SK-N-SH (cell line): ENCODE measurements at regions not wholly inside any gene's neighbourhood (a gene's known extent, or its start where the extent isn't known, plus 50 kb on each side); places are given as distances from the start of the nearest gene placed in this dataset.

ENCODE experiments used
- CTCF ChIA-PET: fragments of 300-600, 350-600 bp; formaldehyde crosslinking; extraction: SDS; loops from one replicate; lab custom pipeline; 2021; lab: Yijun Ruan, JAX
- POLR2A ChIA-PET: fragments of 350-600 bp; sonication (Branson Sonifier 250); formaldehyde crosslinking; extraction: SDS; loops from one replicate; lab custom pipeline; 2020; ENCODE audit warnings: antibody characterized with exemption, inconsistent platforms; lab: Yijun Ruan, JAX
- DNase-seq: peaks from one replicate; pipeline ENCODE4 v3.0.0; 2012
- H2AFZ ChIP-seq: fragments of 200-600 bp; sonication (generic); 2 replicates; pipeline ENCODE4 v1.8.1; 2016; ENCODE audit warnings: antibody characterized with exemption, mild to moderate bottlenecking, low read depth
- H3F3A ChIP-seq: fragments of 200-600 bp; sonication (generic); replicated peaks from 2 replicates; pipeline ENCODE3; 2016; ENCODE audit warnings: antibody characterized with exemption, mild to moderate bottlenecking; ENCODE audit not compliant: insufficient read depth
- H3K27ac ChIP-seq, 2 experiments: fragments of 200-500 bp in 1 of 2; fragments of 200-600 bp in 1 of 2; sonication (Bioruptor generic) in 1 of 2; sonication (generic), shearing (Covaris generic) in 1 of 2; 2 replicates each; pipeline versions ENCODE4 v1.5.1 to v1.6.1; 2014 to 2016; ENCODE audit warnings: low read depth in 2 of 2, inconsistent platforms in 1 of 2, low read length in 1 of 2, mild to moderate bottlenecking in 1 of 2, mixed read lengths in 1 of 2
- H3K27me3 ChIP-seq: fragments of 200-600 bp; sonication (generic), shearing (Covaris generic); 2 replicates; pipeline ENCODE4 v1.6.1; 2016; ENCODE audit warnings: mixed run types; ENCODE audit not compliant: insufficient read depth
- H3K36me3 ChIP-seq, 2 experiments: fragments of 200-500 bp in 1 of 2; fragments of 200-600 bp in 1 of 2; sonication (Bioruptor generic) in 1 of 2; sonication (generic) in 1 of 2; replicated peaks in 1 of 2; 2 replicates each; pipeline versions ENCODE3 to v1.5.1; 2014 to 2016; ENCODE audit warnings: low read length in 1 of 2, mild to moderate bottlenecking in 1 of 2; ENCODE audit not compliant: insufficient read depth in 2 of 2, control insufficient read depth in 1 of 2
- H3K4me1 ChIP-seq, 2 experiments: fragments of 200-500 bp in 1 of 2; fragments of 200-600 bp in 1 of 2; sonication (Bioruptor generic) in 1 of 2; sonication (generic), shearing (Covaris generic) in 1 of 2; 2 replicates each; pipeline versions ENCODE4 v1.5.1 to v1.6.1; 2014 to 2016; ENCODE audit warnings: low read depth in 1 of 2, low read length in 1 of 2, mixed run types in 1 of 2; ENCODE audit not compliant: insufficient read depth in 2 of 2, control insufficient read depth in 1 of 2
- H3K4me2 ChIP-seq: fragments of 200-600 bp; sonication (generic), shearing (Covaris generic); 2 replicates; pipeline ENCODE4 v1.6.1; 2017; ENCODE audit warnings: mixed run types
- H3K4me3 ChIP-seq, 2 experiments: fragments of 200-500 bp in 1 of 2; fragments of 200-600 bp in 1 of 2; sonication (Bioruptor generic) in 1 of 2; sonication (generic), shearing (Covaris generic) in 1 of 2; 2 replicates each; pipeline versions ENCODE4 v1.5.1 to v1.8.1; 2014 to 2016; ENCODE audit warnings: low read depth in 2 of 2, inconsistent platforms in 1 of 2, low read length in 1 of 2, mild to moderate bottlenecking in 1 of 2, mixed read lengths in 1 of 2, moderate library complexity in 1 of 2
- H3K79me2 ChIP-seq: fragments of 200-600 bp; sonication (generic); 2 replicates; pipeline ENCODE4 v1.8.1; 2017; ENCODE audit warnings: mild to moderate bottlenecking; ENCODE audit not compliant: insufficient read depth
- H3K9ac ChIP-seq: fragments of 200-600 bp; sonication (generic); 2 replicates; pipeline ENCODE4 v1.6.1; 2017; ENCODE audit warnings: mixed run types
- H3K9me2 ChIP-seq: fragments of 200-600 bp; sonication (generic); 2 replicates; pipeline ENCODE4 v1.6.1; 2017; ENCODE audit warnings: mixed run types
- H3K9me3 ChIP-seq: fragments of 200-600 bp; sonication (generic); 2 replicates; pipeline ENCODE4 v1.6.1; 2017; ENCODE audit warnings: mixed run types, mild to moderate bottlenecking, moderate library complexity
- H4K20me1 ChIP-seq: fragments of 200-600 bp; sonication (generic); 2 replicates; pipeline ENCODE4 v1.6.1; 2017; ENCODE audit warnings: mild to moderate bottlenecking, mixed run types; ENCODE audit not compliant: insufficient read depth
- NFIC ChIP-seq: IDR thresholded peaks from 2 replicates; pipeline ENCODE4 v1.4.0; 2012; ENCODE audit warnings: borderline replicate concordance
- PBX3 ChIP-seq: IDR thresholded peaks from 2 replicates; pipeline ENCODE4; 2012
- RFX5 ChIP-seq: IDR thresholded peaks from 2 replicates; pipeline ENCODE4 v1.6.1; 2012; ENCODE audit warnings: mild to moderate bottlenecking, improper control_type of control experiment, low read length
- TAF1 ChIP-seq: IDR thresholded peaks from 2 replicates; pipeline ENCODE4 v1.6.1; 2012; ENCODE audit warnings: low read depth, mild to moderate bottlenecking, low read length, moderate library complexity, borderline replicate concordance
- WGBS: methylation state at CpG from one replicate; pipeline ENCODE4 v1.1.6; 2017; ENCODE audit warnings: low lambda C conversion rate; 5-methylcytosine and 5-hydroxymethylcytosine counted together
- TF ChIP-seq, protein P1 (sequence below): IDR thresholded peaks from 2 replicates; pipeline ENCODE4 v1.4.0; 2012; ENCODE audit warnings: low read depth, borderline replicate concordance
- TF ChIP-seq, protein P2 (sequence below): fragments of 150-350 bp; IDR thresholded peaks from 2 replicates; pipeline ENCODE4 v1.6.1; 2016; ENCODE audit warnings: mild to moderate bottlenecking, low read depth, low read length

GRCh38 chr16:76913046-76913445 lies 277.9 kb upstream of the MON1B start:
- Histone ChIP-seq H3F3A (no peaks in the 10 kb centered on the region), H3K36me3 (no peaks in the 10 kb centered on the region), H4K20me1 (no peaks in the 10 kb centered on the region), H3K9me3 (no peaks in the 10 kb centered on the region), H3K9me2 (no peaks in the 10 kb centered on the region), H3K79me2 (no peaks in the 10 kb centered on the region), H3K4me1 (no peaks in the 10 kb centered on the region; a peak in 1 of 4 replicates), H2AFZ (no peak overlapping the region), H3K9ac (no peak overlapping the region), H3K4me2 (no peak overlapping the region), H3K4me3 (no peak overlapping the region), H3K27ac (no peak overlapping the region), H3K27me3 (no peaks in the 10 kb centered on the region)
- DNase-seq = no peak
- no peak for TF ChIP-seq TAF1
- no peak for TF ChIP-seq NFIC
- CTCF ChIA-PET = interaction anchor here (1.9 kb wide), 1 partner anchor 10 kb away, joined by 6 read pairs; no protein-coding TSS in a partner anchor
- WGBS = 67% methylated on average over 1 of the region's 1 CpG
- POLR2A ChIA-PET = no interaction called here

DNA sequence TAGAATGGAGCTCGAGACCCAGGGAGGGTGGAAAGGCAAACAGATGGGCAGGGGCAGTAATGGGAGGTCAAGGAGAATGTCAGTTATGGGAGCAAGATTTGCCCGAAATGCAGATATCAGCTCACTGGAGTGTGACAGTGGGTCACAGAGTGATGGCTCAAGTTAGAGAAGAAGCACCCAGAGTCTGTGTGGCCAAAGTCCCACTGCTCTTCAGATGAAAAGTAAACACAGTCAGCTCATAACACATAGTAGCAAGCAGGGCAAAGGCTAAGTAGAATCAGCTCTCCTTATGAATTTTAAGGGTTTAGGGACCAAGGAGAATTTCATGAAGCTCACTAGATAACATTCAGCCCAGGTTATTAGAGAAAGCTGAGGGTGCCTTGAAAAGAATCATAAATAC lies 264.9 kb upstream of the MON1B start:
- H3F3A ChIP-seq = no peaks in the 10 kb centered on the region
- H4K20me1 ChIP-seq = no peaks in the 10 kb centered on the region
- H3K79me2 ChIP-seq = no peaks in the 10 kb centered on the region
- H3K4me2 ChIP-seq = no peak overlapping the region
- no peak overlapping the region for H3K4me3 ChIP-seq
- H3K27me3 ChIP-seq = no peaks in the 10 kb centered on the region
- WGBS = 33% methylated on average over 2 of the region's 2 CpGs
- no peaks in the 10 kb centered on the region for H3K36me3 ChIP-seq
- H2AFZ ChIP-seq = no peak overlapping the region
- no peak overlapping the region for H3K9ac ChIP-seq
- DNase-seq = no peak
- POLR2A ChIA-PET = no interaction called here
- H3K9me3 ChIP-seq = no peaks in the 10 kb centered on the region
- H3K9me2 ChIP-seq = no peaks in the 10 kb centered on the region
- TF ChIP-seq, protein P1, sequence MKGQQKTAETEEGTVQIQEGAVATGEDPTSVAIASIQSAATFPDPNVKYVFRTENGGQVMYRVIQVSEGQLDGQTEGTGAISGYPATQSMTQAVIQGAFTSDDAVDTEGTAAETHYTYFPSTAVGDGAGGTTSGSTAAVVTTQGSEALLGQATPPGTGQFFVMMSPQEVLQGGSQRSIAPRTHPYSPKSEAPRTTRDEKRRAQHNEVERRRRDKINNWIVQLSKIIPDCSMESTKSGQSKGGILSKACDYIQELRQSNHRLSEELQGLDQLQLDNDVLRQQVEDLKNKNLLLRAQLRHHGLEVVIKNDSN = no peak
- CTCF ChIA-PET = interaction anchor here (0.8 kb wide), 1 partner anchor 21 kb away, joined by 3 read pairs; no protein-coding TSS in a partner anchor
- no peak overlapping the region for H3K27ac ChIP-seq
- H3K4me1 ChIP-seq = no peaks in the 10 kb centered on the region

- DNase-seq = no peak
- Histone ChIP-seq H2AFZ (no peak overlapping the region), H4K20me1 (no peaks in the 10 kb centered on the region), H3K27me3 (no peaks in the 10 kb centered on the region), H3K4me2 (no peak overlapping the region), H3K4me3 (no peak overlapping the region), H3K9ac (no peak overlapping the region), H3K79me2 (no peaks in the 10 kb centered on the region), H3K36me3 (no peaks in the 10 kb centered on the region), H3K9me3 (no peaks in the 10 kb centered on the region), H3K27ac (no peak overlapping the region), H3F3A (no peaks in the 10 kb centered on the region), H3K4me1 (no peaks in the 10 kb centered on the region), H3K9me2 (no peaks in the 10 kb centered on the region)
- ChIA-PET POLR2A (no interaction called here), CTCF (interaction anchor here (0.7 to 0.8 kb wide), 2 partner anchors 16 to 21 kb away, joined by 3 read pairs; no protein-coding TSS in a partner anchor)
- WGBS = 14% methylated on average over 1 of the region's 1 CpG
- no peak for TF ChIP-seq PBX3
- TF ChIP-seq NFIC = no peak
- TF ChIP-seq, protein P2, sequence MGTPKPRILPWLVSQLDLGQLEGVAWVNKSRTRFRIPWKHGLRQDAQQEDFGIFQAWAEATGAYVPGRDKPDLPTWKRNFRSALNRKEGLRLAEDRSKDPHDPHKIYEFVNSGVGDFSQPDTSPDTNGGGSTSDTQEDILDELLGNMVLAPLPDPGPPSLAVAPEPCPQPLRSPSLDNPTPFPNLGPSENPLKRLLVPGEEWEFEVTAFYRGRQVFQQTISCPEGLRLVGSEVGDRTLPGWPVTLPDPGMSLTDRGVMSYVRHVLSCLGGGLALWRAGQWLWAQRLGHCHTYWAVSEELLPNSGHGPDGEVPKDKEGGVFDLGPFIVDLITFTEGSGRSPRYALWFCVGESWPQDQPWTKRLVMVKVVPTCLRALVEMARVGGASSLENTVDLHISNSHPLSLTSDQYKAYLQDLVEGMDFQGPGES = no peak
- TF ChIP-seq RFX5 = no peak
These were observed 264.4 kb upstream of the MON1B start for GRCh38 chr16:76926595-76926994.
